HG03439 (cell line): ENCODE measurements at regions not wholly inside any gene's neighbourhood (a gene's known extent, or its start where the extent isn't known, plus 50 kb on each side); places are given as distances from the start of the nearest gene placed in this dataset.

Source experiments
- ATAC-seq: cut with Tn5 transposase; IDR thresholded peaks from one replicate; pipeline ENCODE4 v1.9.1; 2021; ENCODE audit warnings: mild to moderate bottlenecking, moderate library complexity; ENCODE audit not compliant: unreplicated experiment

GRCh38 chr10:88122576-88122975 is 259.2 kb downstream of the PTEN start:
- ATAC-seq, result no peak

- no peak for ATAC-seq
These were observed 262.3 kb downstream of the PTEN start for GRCh38 chr10:88125766-88126165.

- no peak for ATAC-seq
These were observed 263.3 kb downstream of the PTEN start for GRCh38 chr10:88126699-88127098.

- no peak for ATAC-seq
These were observed 263.8 kb downstream of the PTEN start for GRCh38 chr10:88127269-88127668.

- ATAC-seq, result no peak
These were observed 264.3 kb downstream of the PTEN start for GRCh38 chr10:88127766-88128165.

- no peak for ATAC-seq
These were observed 265.6 kb downstream of the PTEN start for GRCh38 chr10:88129013-88129412.

- ATAC-seq, result no peak
These were observed 267.5 kb downstream of the PTEN start for GRCh38 chr10:88130912-88131311.

GRCh38 chr10:88131511-88132139 is 268.2 kb downstream of the PTEN start:
- no peak for ATAC-seq

- ATAC-seq, result no peak
These were observed 273.3 kb downstream of the PTEN start for GRCh38 chr10:88136712-88137111.

GRCh38 chr10:88138319-88138848 is 275.0 kb downstream of the PTEN start:
- ATAC-seq, result peak; percentile 89

GRCh38 chr10:88147000-88147798 is 283.8 kb downstream of the PTEN start:
- ATAC-seq, result no peak

- no peak for ATAC-seq
These were observed 286.5 kb downstream of the PTEN start for GRCh38 chr10:88149906-88150305.

GRCh38 chr10:88150339-88150738 is 286.9 kb downstream of the PTEN start:
- no peak for ATAC-seq

GRCh38 chr10:88152728-88153133 is 289.3 kb downstream of the PTEN start:
- peak; percentile 70 for ATAC-seq

- ATAC-seq, result no peak
These were observed 291.3 kb downstream of the PTEN start for GRCh38 chr10:88154596-88155250.

GRCh38 chr10:88156341-88156740 is 292.9 kb downstream of the PTEN start:
- no peak for ATAC-seq

GRCh38 chr10:88157981-88158465 is 294.6 kb downstream of the PTEN start:
- ATAC-seq, result no peak

GRCh38 chr10:88158526-88159122 is 295.2 kb downstream of the PTEN start:
- ATAC-seq, result no peak

- ATAC-seq, result no peak
These were observed 295.9 kb downstream of the PTEN start for GRCh38 chr10:88159127-88159829.

- no peak for ATAC-seq
These were observed 297.6 kb downstream of the PTEN start for GRCh38 chr10:88161070-88161469.

- no peak for ATAC-seq
These were observed 298.3 kb downstream of the PTEN start for GRCh38 chr10:88161756-88162155.
